Kasumi-1 (cell line): ENCODE measurements at regions not wholly inside any gene's neighbourhood (a gene's known extent, or its start where the extent isn't known, plus 50 kb on each side); places are given as distances from the start of the nearest gene placed in this dataset.
A peak's percentile ranks its signal among the peaks of the same experiment; 100 is the strongest.
"Not testable (repeated sequence)": the region's sequence is repeated elsewhere in the genome, so short reads cannot be mapped to it uniquely, and the experiment has no call there.

Experiments used
- DNase-seq, 2 experiments: peaks; one replicate each; lab custom pipeline; 2025; lab: John Stamatoyannopoulos, UW

- DNase-seq = no peak
These were observed 70.8 kb upstream of the SLC1A4 start for GRCh38 chr2:64918220-64918886.

GRCh38 chr2:64919261-64919660, 69.9 kb upstream of the SLC1A4 start:
- no peak for DNase-seq

- DNase-seq = no peak
These were observed 66.5 kb upstream of the SLC1A4 start for GRCh38 chr2:64922482-64923384.

GRCh38 chr2:64923385-64923710, 65.9 kb upstream of the SLC1A4 start:
- DNase-seq = no peak

- no peak for DNase-seq
These were observed 64.8 kb upstream of the SLC1A4 start for GRCh38 chr2:64924170-64924934.

GRCh38 chr2:64925930-64926722, 63.1 kb upstream of the SLC1A4 start:
- DNase-seq = not testable (repeated sequence)

- DNase-seq = no peak
These were observed 60.4 kb upstream of the SLC1A4 start for GRCh38 chr2:64928813-64929212.

GRCh38 chr2:64929333-64929732, 59.9 kb upstream of the SLC1A4 start:
- peak; percentile 37 to 50 for DNase-seq

- no peak for DNase-seq
These were observed 58.9 kb upstream of the SLC1A4 start for GRCh38 chr2:64930258-64930671.

- DNase-seq = no peak
These were observed 57.7 kb upstream of the SLC1A4 start for GRCh38 chr2:64931246-64932115.

- no peak for DNase-seq
These were observed 57.2 kb upstream of the SLC1A4 start for GRCh38 chr2:64932116-64932370.

GRCh38 chr2:64932371-64933216, 56.6 kb upstream of the SLC1A4 start:
- DNase-seq = peak; percentile 71 to 82

GRCh38 chr2:64934530-64934929, 54.7 kb upstream of the SLC1A4 start:
- no peak for DNase-seq

- no peak for DNase-seq
These were observed 52.4 kb upstream of the SLC1A4 start for GRCh38 chr2:64936809-64937208.

GRCh38 chr2:64937314-64937686, 51.9 kb upstream of the SLC1A4 start:
- DNase-seq = not testable (repeated sequence)

GRCh38 chr2:64937687-64938491, 51.3 kb upstream of the SLC1A4 start:
- no peak for DNase-seq

GRCh38 chr2:64938607-64939285, 50.5 kb upstream of the SLC1A4 start:
- no peak for DNase-seq

- DNase-seq = no peak
These were observed 49.8 kb upstream of the SLC1A4 start for GRCh38 chr2:64939332-64939917.
